Ovary (tissue), 7 donors: ENCODE measurements at regions not wholly inside any gene's neighbourhood (a gene's known extent, or its start where the extent isn't known, plus 50 kb on each side); places are given as distances from the start of the nearest gene placed in this dataset.

Experiments used
- DNase-seq, 5 donors: peaks; one replicate each; pipeline ENCODE4 v3.0.0-alpha.2; 2019 to 2020
- H3K27ac ChIP-seq, 2 donors: fragments of 200-600 bp; one replicate each; pipeline versions ENCODE4 v1.5.1 to v1.8.0; 2019 to 2022
- H3K27me3 ChIP-seq: fragments of 200-600 bp; one replicate; pipeline ENCODE4 v1.8.0; 2022
- H3K36me3 ChIP-seq: fragments of 200-600 bp; sonication (generic); one replicate; pipeline ENCODE4 v1.5.1; 2019
- H3K4me1 ChIP-seq: one replicate; pipeline ENCODE4 v1.8.1; 2013; ENCODE audit warnings: mild to moderate bottlenecking, moderate library complexity; ENCODE audit not compliant: insufficient read depth
- H3K4me3 ChIP-seq: fragments of 200-600 bp; sonication (generic); one replicate; pipeline ENCODE4 v1.5.1; 2017
- H3K9me3 ChIP-seq, 2 donors: fragments of 200-600 bp in 1 of 2; sonication (generic) in 1 of 2; one replicate each; pipeline versions ENCODE4 v1.5.1 to v1.8.1; 2013 to 2019; ENCODE audit warnings: mild to moderate bottlenecking in 1 of 2, moderate library complexity in 1 of 2
- EP300 ChIP-seq: sonication (generic); formaldehyde crosslinking; IDR thresholded peaks from one replicate; pipeline ENCODE4 v1.6.1; 2017; ENCODE audit warnings: antibody characterized with exemption
- POLR2A ChIP-seq: fragments of 450-650 bp; IDR thresholded peaks from one replicate; pipeline ENCODE4 v1.6.1; 2017; ENCODE audit warnings: antibody characterized with exemption, mild to moderate bottlenecking, moderate library complexity
- WGBS, 3 donors: extraction: QIAGEN DNeasy Blood & Tissue Kit in 1 of 3; methylation state at CpG; one replicate each; pipeline versions ENCODE4 v1.1.5 to v1.1.7; 2013 to 2017; 5-methylcytosine and 5-hydroxymethylcytosine counted together
- intact Hi-C, 4 donors: fragments of 100-400 bp; cut with DNase I; formaldehyde crosslinking; loops; one replicate each; pipeline versions ENCODE4 v1.11.0 to v1.15.1; 2022 to 2023
- TF ChIP-seq, protein P1 (sequence below), 3 donors: fragments of 450-650 bp in 2 of 3; fragments of 200-600 bp in 1 of 3; IDR thresholded peaks; one replicate each; pipeline versions ENCODE4 v1.5.1 to v1.8.0; 2016 to 2022; ENCODE audit warnings: antibody characterized with exemption in 3 of 3, mild to moderate bottlenecking in 1 of 3
- donor health status: DM: no; HTN: no; CAD: no; lungs with moderate emphysema.
- donor health status: DM: no; HTN: no; CAD: no.
- donor health status: Bipolar disorder and iron deficiency.
- donor health status: DM: no; HTN: no; CAD: no.
- donor health status: DM: yes; HTN: yes; CAD: no.

DNA sequence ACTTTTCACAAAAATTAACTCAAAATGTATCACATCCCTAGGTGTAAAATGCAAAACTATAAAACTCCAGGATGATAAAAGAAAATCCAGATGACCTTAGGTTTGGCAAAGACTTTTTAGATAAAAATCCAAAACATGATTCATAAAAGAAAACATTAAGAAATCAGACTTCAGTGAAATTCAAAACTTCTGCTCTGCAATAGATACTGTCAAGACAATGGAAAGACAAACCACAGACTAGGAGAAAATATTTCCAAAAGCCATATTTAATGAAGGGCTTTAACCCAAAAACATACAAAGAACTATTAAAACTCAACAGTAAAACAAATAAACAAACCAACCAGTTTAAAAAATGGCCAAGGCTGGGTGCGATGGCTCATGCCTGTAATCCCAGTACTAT is 173.6 kb upstream of the SPOPL start:
- 81 to 98% (median 91%) methylated on average over 1 of the region's 1 CpG for WGBS, 3 donors
- Histone ChIP-seq H3K9me3 (no peaks in the 10 kb centered on the region), H3K4me1 (no peaks in the 10 kb centered on the region), H3K4me3 (no peak overlapping the region), H3K27me3 (no peaks in the 10 kb centered on the region), H3K27ac (no peak overlapping the region), H3K36me3 (no peaks in the 10 kb centered on the region)
- TF ChIP-seq, protein P1, sequence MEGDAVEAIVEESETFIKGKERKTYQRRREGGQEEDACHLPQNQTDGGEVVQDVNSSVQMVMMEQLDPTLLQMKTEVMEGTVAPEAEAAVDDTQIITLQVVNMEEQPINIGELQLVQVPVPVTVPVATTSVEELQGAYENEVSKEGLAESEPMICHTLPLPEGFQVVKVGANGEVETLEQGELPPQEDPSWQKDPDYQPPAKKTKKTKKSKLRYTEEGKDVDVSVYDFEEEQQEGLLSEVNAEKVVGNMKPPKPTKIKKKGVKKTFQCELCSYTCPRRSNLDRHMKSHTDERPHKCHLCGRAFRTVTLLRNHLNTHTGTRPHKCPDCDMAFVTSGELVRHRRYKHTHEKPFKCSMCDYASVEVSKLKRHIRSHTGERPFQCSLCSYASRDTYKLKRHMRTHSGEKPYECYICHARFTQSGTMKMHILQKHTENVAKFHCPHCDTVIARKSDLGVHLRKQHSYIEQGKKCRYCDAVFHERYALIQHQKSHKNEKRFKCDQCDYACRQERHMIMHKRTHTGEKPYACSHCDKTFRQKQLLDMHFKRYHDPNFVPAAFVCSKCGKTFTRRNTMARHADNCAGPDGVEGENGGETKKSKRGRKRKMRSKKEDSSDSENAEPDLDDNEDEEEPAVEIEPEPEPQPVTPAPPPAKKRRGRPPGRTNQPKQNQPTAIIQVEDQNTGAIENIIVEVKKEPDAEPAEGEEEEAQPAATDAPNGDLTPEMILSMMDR (IDR thresholded peaks at IDR 0.05), result no peak
- intact Hi-C loops, result no loop called here
- DNase-seq, result no peak

DNA sequence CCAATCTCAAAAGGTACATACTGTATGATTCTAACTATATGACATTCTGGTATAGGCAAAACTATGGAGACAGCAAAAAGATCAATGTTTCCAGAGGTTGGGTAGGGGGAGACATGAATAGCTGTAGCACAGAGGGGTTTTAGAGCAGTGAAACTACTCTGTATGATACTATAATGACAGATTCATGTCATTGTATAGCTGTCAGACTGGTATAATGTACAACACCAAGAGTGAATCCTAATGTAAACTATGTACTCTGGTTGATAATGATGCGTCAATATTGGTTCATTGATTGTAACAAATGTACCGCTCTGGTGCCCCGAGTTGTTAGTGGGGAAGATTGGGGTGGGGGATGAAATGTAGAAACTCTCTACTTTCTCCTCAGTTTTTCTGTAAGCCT is 172.4 kb upstream of the SPOPL start:
- no peaks in the 10 kb centered on the region for H3K4me1 ChIP-seq
- no peak overlapping the region for H3K4me3 ChIP-seq
- intact Hi-C loops, result no loop called here
- TF ChIP-seq POLR2A, result no peak
- no peak for DNase-seq
- no peaks in the 10 kb centered on the region for H3K9me3 ChIP-seq
- H3K27me3 ChIP-seq, result no peaks in the 10 kb centered on the region
- WGBS, 3 donors, result 91 to 95% (median 93%) methylated on average over 3 of the region's 3 CpGs
- no peak overlapping the region for H3K27ac ChIP-seq
- no peaks in the 10 kb centered on the region for H3K36me3 ChIP-seq

DNA sequence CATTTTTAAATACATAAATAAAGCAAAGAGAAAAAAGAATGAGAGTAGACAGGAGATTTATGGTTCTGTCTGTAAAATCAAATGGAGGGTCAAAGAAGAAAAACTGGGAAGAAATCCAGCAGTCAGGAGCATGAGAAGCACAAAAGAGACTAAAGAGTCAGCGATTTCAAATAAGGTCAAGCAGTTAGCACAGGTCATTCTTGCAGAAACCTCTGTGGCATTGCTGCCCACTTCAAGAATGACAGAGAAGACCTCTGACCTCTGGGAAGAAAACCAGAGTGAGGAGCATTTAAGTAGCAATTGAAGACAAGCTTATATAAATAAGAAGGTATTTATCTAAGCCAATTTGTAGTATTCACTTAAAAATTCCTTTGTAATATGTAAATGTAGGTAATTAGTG is 172.0 kb upstream of the SPOPL start:
- DNase-seq, result no peak
- 8 to 30% (median 23%) methylated on average over 1 of the region's 1 CpG for WGBS, 3 donors
- Histone ChIP-seq H3K36me3 (no peaks in the 10 kb centered on the region), H3K27me3 (no peaks in the 10 kb centered on the region), H3K4me1 (no peaks in the 10 kb centered on the region), H3K9me3 (no peaks in the 10 kb centered on the region), H3K4me3 (no peak overlapping the region), H3K27ac (no peak overlapping the region)
- no peak for TF ChIP-seq EP300
- no peak for TF ChIP-seq POLR2A
- TF ChIP-seq, protein P1 (IDR thresholded peaks at IDR 0.05), result no peak
- intact Hi-C loops, result no loop called here

DNA sequence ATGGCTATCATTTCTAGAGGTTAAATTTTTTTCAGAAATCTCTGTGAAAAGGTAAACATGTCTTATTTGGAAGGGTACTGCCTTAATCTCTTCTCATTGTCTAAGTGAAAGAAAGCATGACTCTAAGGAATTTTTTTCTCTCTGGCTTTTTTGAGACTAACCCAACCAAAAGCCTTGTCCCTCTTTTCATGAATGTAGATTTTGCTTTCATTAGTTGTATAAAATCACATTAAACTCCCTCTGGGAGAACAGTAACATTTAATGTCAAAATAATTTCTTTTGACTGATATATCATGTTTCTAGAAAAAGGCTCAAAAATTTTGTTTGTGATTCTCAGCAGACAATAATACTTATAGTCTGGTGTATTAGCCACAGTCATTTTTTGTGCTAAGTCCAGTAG is 168.4 kb upstream of the SPOPL start:
- Histone ChIP-seq H3K27me3 (no peaks in the 10 kb centered on the region), H3K4me3 (no peak overlapping the region), H3K9me3 (no peaks in the 10 kb centered on the region), H3K27ac (no peak overlapping the region), H3K4me1 (peaks cover 3% of the 10 kb centered on the region), H3K36me3 (no peaks in the 10 kb centered on the region)
- TF ChIP-seq, protein P1 (IDR thresholded peaks at IDR 0.05), result no peak
- no peak for TF ChIP-seq POLR2A
- TF ChIP-seq EP300, result no peak
- no peak for DNase-seq
- intact Hi-C loops, result loop anchor here in 1 of 4 donors (2.0 kb wide), 1 partner anchor 22 kb away; no protein-coding TSS in a partner anchor

DNA sequence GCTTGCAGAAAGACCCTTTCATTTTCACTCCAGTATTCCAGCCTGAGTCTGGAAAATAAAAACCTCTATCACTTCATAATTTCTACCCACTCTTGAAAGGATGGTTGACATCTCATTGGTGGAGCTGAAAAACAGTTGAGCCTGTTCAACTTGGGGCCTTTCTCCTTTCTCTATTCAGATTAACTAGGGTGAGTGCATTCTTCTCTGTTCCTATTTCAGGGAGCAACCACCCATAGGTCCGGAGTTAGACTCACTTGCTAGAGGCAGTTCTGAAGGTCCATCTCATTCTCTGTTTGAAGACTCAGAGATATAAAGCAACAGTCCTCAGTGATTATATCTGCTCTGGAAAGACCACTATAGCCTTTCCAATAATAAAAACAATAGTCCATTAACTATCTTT is 167.9 kb upstream of the SPOPL start:
- 90 to 94% (median 93%) methylated on average over 1 of the region's 1 CpG for WGBS, 3 donors
- intact Hi-C loops, result loop anchor here in 1 of 4 donors (2.0 kb wide), 1 partner anchor 23 kb away; no protein-coding TSS in a partner anchor
- Histone ChIP-seq H3K4me3 (no peak overlapping the region), H3K9me3 (no peaks in the 10 kb centered on the region), H3K4me1 (peaks cover 3% of the 10 kb centered on the region), H3K27me3 (no peaks in the 10 kb centered on the region), H3K27ac (no peak overlapping the region), H3K36me3 (no peaks in the 10 kb centered on the region)
- TF ChIP-seq EP300 (no peak), POLR2A (no peak)
- TF ChIP-seq, protein P1 (IDR thresholded peaks at IDR 0.05), result no peak
- DNase-seq, result no peak
